ENCODE measurements at regions not wholly inside any gene's neighbourhood (a gene's known extent, or its start where the extent isn't known, plus 50 kb on each side); places are given as distances from the start of the nearest gene placed in this dataset.
"Not testable (repeated sequence)": the region's sequence is repeated elsewhere in the genome, so short reads cannot be mapped to it uniquely, and the experiment has no call there.

DNA sequence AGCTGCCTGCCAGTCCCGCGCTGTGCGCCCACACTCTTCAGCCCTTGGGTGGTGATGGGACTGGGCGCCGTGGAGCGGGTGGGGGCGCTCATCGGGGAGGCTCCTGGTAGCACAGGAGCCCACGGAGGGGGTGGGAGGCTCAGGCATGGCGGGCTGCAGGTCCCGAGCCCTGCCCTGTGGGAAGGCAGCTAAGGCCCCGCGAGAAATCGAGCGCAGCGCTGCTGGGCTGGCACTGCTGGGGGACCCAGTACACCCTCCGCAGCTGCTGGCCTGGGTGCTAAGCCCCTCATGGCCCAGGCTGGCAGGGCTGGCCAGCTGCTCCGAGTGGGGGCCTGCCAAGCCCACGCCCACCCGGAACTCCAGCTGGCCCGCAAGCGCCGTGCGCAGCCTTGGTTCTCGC lies 403.7 kb upstream of the NUDT12 start:
- TF ChIP-seq, protein P1, sequence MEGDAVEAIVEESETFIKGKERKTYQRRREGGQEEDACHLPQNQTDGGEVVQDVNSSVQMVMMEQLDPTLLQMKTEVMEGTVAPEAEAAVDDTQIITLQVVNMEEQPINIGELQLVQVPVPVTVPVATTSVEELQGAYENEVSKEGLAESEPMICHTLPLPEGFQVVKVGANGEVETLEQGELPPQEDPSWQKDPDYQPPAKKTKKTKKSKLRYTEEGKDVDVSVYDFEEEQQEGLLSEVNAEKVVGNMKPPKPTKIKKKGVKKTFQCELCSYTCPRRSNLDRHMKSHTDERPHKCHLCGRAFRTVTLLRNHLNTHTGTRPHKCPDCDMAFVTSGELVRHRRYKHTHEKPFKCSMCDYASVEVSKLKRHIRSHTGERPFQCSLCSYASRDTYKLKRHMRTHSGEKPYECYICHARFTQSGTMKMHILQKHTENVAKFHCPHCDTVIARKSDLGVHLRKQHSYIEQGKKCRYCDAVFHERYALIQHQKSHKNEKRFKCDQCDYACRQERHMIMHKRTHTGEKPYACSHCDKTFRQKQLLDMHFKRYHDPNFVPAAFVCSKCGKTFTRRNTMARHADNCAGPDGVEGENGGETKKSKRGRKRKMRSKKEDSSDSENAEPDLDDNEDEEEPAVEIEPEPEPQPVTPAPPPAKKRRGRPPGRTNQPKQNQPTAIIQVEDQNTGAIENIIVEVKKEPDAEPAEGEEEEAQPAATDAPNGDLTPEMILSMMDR (IDR thresholded peaks at IDR 0.05; ENCODE audit: low read depth, low read length), result not testable (repeated sequence)
- not testable (repeated sequence) for TF ChIP-seq EZH2phosphoT487 (IDR thresholded peaks at IDR 0.05; ENCODE audit: low read depth)
